Dermis microvascular lymphatic vessel endothelial cell (primary cell): ENCODE measurements at regions not wholly inside any gene's neighbourhood (a gene's known extent, or its start where the extent isn't known, plus 50 kb on each side); places are given as distances from the start of the nearest gene placed in this dataset.

Experiments
- DNase-seq, 2 donors: peaks; one replicate each; pipeline versions ENCODE4 v3.0.0 to v3.0.0-alpha.2; 2010; ENCODE audit warnings: low read depth in 2 of 2

DNA sequence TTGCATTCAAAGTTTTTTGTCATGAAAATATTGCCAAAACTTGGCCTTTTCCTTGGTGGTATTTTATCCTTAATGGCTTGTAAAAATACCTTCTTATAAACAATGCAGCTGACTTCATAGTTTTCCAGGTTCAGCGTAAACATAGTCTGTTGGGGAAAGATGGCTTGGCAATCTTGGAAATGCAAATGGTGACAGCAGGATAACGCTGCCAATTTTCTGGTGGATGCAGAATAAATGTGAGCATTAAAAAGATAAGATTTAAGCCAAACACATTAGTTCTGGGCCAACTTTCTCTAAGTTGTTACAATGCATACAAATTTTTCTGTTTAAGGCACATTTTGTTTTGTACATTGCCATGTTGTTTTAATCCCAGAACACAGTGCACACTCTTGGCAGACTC is 147.0 kb upstream of the POU1F1 start:
- DNase-seq, result no peak

- no peak for DNase-seq
Measured at GRCh38 chr3:87422333-87422732, 145.9 kb upstream of the POU1F1 start.

- no peak for DNase-seq
Measured at GRCh38 chr3:87420171-87420570, 143.8 kb upstream of the POU1F1 start.

DNA sequence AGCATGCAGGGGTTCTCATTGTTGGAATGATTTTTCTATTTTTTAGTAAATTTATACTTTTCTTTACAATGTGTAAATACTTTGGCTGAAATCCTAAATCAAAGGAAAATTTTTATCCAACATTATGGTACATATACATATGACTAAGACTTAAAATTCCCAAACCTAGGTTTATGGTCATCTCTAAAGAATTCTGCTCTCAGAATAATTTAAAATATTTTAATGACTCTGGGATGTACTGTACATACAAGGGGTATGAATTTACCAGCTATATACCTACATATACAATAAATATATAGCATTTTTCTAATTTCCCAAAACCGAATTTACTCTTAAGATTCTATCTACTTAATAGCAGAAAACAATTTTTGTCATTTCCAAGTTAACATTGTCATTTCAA is 137.9 kb upstream of the POU1F1 start:
- no peak for DNase-seq

- no peak for DNase-seq
Measured at GRCh38 chr3:87413814-87414213, 137.4 kb upstream of the POU1F1 start.

- DNase-seq, result no peak
Measured at GRCh38 chr3:87410110-87410509, 133.7 kb upstream of the POU1F1 start.

DNA sequence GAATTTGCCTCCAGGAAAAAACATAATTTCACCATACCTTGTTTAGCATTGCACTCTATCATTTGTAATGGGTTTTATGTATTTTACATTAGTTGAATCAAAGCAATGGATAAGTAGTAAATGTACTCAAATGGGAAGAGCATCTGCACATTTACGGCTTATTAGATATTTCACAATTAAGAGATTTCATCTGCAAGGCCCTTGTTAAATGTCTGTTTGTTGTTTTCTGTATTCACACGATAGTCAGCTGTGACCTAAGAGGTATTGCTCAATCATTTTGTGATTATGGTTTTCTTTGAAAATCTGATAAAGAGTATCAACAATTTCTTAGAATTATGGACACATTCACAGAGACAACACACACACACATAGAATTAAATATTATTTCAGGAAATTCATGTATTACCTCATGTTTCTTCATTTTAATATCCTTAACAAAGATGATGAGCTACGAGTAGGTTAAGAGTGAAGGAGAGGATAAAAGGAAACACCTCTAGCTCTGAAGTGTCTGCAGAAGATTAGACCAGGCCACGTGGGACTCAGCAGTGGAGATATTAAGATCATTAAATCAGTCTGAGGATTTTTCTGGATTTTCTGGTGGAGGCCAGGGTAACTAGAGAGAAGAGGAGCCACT is 121.9 kb upstream of the POU1F1 start:
- no peak for DNase-seq

DNA sequence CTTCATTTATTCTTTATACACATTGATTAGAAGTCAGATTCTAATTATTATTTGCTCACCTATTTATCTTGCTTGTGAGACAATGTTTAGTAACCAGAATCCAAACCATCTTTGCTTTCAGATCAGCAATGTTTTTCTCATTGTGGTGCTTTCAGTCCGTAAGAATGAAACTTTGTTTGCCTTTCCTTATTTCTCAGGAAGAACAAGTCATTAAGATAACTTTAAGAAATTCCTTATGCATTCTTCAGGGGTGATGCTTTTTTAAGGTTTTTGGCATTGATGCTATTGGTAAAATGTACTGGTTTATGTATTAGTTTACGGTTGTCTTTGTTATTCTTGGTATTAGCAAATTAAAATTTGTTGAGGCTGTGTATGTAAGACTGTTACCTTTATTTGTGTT is 120.8 kb upstream of the POU1F1 start:
- DNase-seq, result peak in 1 of 2 donors; percentile 3

- no peak for DNase-seq
Measured at GRCh38 chr3:87390821-87391220, 114.4 kb upstream of the POU1F1 start.

DNA sequence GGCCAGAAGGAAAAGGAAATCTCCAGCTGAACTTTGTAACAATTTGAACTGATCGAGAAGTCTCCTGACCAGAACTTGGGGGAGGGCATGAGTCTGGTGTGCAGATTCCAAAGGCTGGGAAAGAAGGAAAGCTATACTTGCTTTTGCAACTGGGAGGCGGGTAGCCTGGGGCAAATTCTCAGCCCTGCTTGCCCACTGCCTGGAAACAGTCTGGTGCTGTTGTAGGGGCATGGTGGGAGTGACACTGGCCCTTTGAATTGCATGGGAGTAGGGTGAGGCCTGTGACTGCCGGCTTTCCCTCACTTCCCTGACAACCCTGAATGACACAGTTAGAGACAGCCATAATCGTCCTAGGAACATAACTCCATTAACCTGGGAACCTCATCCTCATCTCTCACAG is 114.0 kb upstream of the POU1F1 start:
- DNase-seq, result no peak

GRCh38 chr3:87375231-87375682 is 98.9 kb upstream of the POU1F1 start:
- DNase-seq, result no peak

- no peak for DNase-seq
Measured at GRCh38 chr3:87370007-87370406, 93.6 kb upstream of the POU1F1 start.

GRCh38 chr3:87367736-87368135 is 91.4 kb upstream of the POU1F1 start:
- no peak for DNase-seq

GRCh38 chr3:87363721-87364120 is 87.3 kb upstream of the POU1F1 start:
- no peak for DNase-seq

GRCh38 chr3:87361956-87362355 is 85.6 kb upstream of the POU1F1 start:
- no peak for DNase-seq

DNA sequence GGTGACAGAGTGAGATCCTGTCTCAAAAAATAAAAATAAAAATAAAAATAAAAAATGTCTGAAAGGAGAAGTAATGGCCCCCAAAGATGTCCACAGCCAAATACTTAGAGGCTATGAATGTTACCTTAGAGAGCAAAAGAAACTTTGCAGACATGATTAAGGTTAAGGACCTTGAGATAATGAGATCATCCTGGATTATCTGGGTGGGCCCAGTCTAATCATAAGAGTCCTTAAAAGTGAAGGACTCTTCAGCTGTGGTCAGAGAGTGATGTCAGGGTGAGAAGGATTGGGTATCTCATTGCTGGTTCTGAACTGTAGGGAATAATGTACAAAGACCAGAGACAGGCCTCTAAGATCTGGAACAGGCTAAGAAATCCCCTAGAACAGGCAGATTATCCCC is 84.9 kb upstream of the POU1F1 start:
- DNase-seq, result no peak

GRCh38 chr3:87359826-87360225 is 83.4 kb upstream of the POU1F1 start:
- DNase-seq, result no peak

GRCh38 chr3:87359025-87359424 is 82.6 kb upstream of the POU1F1 start:
- no peak for DNase-seq

- no peak for DNase-seq
Measured at GRCh38 chr3:87358066-87358465, 81.7 kb upstream of the POU1F1 start.

DNA sequence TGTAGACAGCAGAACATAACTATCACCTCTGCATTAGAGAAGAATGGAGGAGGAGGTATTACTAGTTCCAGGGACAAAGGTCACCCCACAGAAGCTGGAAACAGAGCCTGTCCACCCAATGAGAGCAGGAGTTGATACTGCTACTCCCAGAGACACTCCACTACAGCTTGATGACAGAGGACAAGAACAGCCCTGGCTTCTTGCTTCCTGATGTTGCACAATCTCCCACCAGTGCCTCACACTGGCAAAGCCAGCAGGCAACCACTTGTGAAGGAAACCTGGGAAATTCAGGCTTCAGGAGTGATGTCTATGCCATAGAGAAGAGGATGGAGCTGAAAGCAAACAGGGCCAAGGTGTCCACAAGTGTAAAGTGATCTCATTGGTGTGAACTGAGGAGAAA is 78.0 kb upstream of the POU1F1 start:
- DNase-seq, result no peak

- no peak for DNase-seq
Measured at GRCh38 chr3:87351937-87352336, 75.6 kb upstream of the POU1F1 start.

- DNase-seq, result peak; percentile 17 to 56
Measured at GRCh38 chr3:87350367-87351199, 74.2 kb upstream of the POU1F1 start.

GRCh38 chr3:87349833-87350232 is 73.4 kb upstream of the POU1F1 start:
- DNase-seq, result no peak
